GM12892 (cell line): ENCODE measurements at regions not wholly inside any gene's neighbourhood (a gene's known extent, or its start where the extent isn't known, plus 50 kb on each side); places are given as distances from the start of the nearest gene placed in this dataset.

Source experiments
- DNase-seq: peaks from one replicate; pipeline ENCODE4 v3.0.0; 2011; ENCODE audit not compliant: insufficient read length
- FAIRE-seq: peaks from 2 replicates; lab custom pipeline; 2011; peaks lifted over from hg19 to GRCh38; lab: Jason Lieb, UNC
- POLR2A ChIP-seq: IDR thresholded peaks from 2 replicates; pipeline ENCODE4 v1.6.1; 2011; ENCODE audit warnings: low read depth, low read length, control low read depth
- POLR2AphosphoS5 ChIP-seq: IDR thresholded peaks from 2 replicates; pipeline ENCODE4 v1.6.1; 2011; ENCODE audit warnings: low read depth, low read length, control low read depth
- TAF1 ChIP-seq: IDR thresholded peaks from 2 replicates; pipeline ENCODE4 v1.6.1; 2011; ENCODE audit warnings: low read depth, mild to moderate bottlenecking, control low read depth, low read length, borderline replicate concordance

- TF ChIP-seq POLR2A (no peak), TAF1 (no peak)
- DNase-seq (no peak), FAIRE-seq (no peak)
Observed at GRCh38 chrX:148310426-148311165, 189.8 kb upstream of the AFF2 start.

- TF ChIP-seq POLR2AphosphoS5 (no peak), POLR2A (no peak), TAF1 (no peak)
- DNase-seq: no peak
Observed at GRCh38 chrX:148311544-148311943, 188.9 kb upstream of the AFF2 start.

GRCh38 chrX:148314876-148315275 lies 185.5 kb upstream of the AFF2 start:
- DNase-seq: no peak
- no peak for FAIRE-seq
- TF ChIP-seq POLR2AphosphoS5 (no peak), TAF1 (no peak), POLR2A (no peak)

More at GRCh38 chrX:148311544-148311943, 188.9 kb upstream of the AFF2 start:
- FAIRE-seq: no peak

GRCh38 chrX:148316446-148316845 lies 184.0 kb upstream of the AFF2 start:
- FAIRE-seq (no peak), DNase-seq (no peak)
- TF ChIP-seq POLR2A: no peak
- no peak for TF ChIP-seq TAF1
- TF ChIP-seq POLR2AphosphoS5: no peak

GRCh38 chrX:148322906-148323305 lies 177.5 kb upstream of the AFF2 start:
- no peak for TF ChIP-seq POLR2AphosphoS5
- DNase-seq: no peak
- no peak for FAIRE-seq

- DNase-seq (no peak), FAIRE-seq (no peak)
- no peak for TF ChIP-seq POLR2A
- TF ChIP-seq TAF1: no peak
- TF ChIP-seq POLR2AphosphoS5: no peak
Observed at GRCh38 chrX:148333989-148334388, 166.4 kb upstream of the AFF2 start.

GRCh38 chrX:148337873-148338272 lies 162.5 kb upstream of the AFF2 start:
- FAIRE-seq (no peak), DNase-seq (no peak)
- TF ChIP-seq POLR2A: no peak
- TF ChIP-seq TAF1: no peak

- TF ChIP-seq POLR2AphosphoS5 (no peak), TAF1 (no peak), POLR2A (no peak)
- FAIRE-seq (no peak), DNase-seq (no peak)
Observed at GRCh38 chrX:148354916-148355315, 145.5 kb upstream of the AFF2 start.

GRCh38 chrX:148361641-148362040 lies 138.8 kb upstream of the AFF2 start:
- no peak for DNase-seq
- no peak for FAIRE-seq
- TF ChIP-seq TAF1 (no peak), POLR2A (no peak), POLR2AphosphoS5 (no peak)

GRCh38 chrX:148363471-148364235 lies 136.8 kb upstream of the AFF2 start:
- TF ChIP-seq POLR2AphosphoS5: no peak
- TF ChIP-seq POLR2A: no peak
- no peak for TF ChIP-seq TAF1
- DNase-seq (no peak), FAIRE-seq (no peak)

GRCh38 chrX:148365233-148365632 lies 135.2 kb upstream of the AFF2 start:
- TF ChIP-seq POLR2A (no peak), POLR2AphosphoS5 (no peak), TAF1 (no peak)
- no peak for FAIRE-seq

GRCh38 chrX:148371291-148371690 lies 129.1 kb upstream of the AFF2 start:
- DNase-seq: no peak
- TF ChIP-seq TAF1: no peak
- no peak for TF ChIP-seq POLR2A
- TF ChIP-seq POLR2AphosphoS5: no peak
- no peak for FAIRE-seq

More at GRCh38 chrX:148365233-148365632, 135.2 kb upstream of the AFF2 start:
- no peak for DNase-seq
